Superior temporal gyrus (tissue), 1 donor: ENCODE measurements at regions not wholly inside any gene's neighbourhood (a gene's known extent, or its start where the extent isn't known, plus 50 kb on each side); places are given as distances from the start of the nearest gene placed in this dataset.
A peak's percentile ranks its signal among the peaks of the same experiment; 100 is the strongest.

Experiments
- DNase-seq: peaks from one replicate; pipeline ENCODE4 v3.0.0-alpha.2; 2016; ENCODE audit errors: extremely low spot score

DNA sequence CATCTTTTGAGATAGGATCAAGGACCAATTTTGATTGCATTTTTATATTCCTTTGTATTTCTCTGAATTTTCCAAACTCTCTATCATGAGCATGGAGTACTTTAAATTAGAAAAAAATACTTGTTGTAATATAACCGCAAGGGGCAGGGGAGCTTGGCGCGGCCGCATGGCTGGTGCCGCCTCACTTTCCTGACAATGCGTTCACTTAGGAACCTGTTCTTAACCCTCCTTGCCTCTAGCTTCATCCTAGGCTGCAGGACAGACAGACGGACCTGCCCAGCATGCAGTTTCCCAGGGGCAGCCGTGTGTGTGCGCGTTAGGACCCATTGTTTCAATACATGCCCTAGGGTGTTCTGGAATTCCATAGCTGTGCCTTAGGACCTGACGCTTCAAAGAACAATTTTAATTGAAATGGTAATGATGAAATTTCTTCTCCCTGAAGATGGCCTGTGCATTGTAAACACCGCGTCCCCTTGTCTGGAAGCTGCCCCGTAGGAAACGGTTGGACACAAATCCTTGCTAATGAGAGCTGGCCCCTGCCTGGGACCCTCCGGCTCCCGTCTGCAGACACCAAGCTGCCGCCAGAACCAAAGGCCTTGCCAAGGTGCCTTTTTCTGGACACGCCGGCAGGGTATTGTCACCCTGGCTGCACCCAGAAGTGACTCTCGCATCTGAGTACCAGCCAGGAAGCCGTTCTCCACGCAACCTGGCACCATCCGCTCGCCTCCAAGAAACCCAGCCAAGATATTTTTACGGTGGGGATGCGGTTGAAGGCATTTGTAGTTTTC lies 466.4 kb downstream of the NPHP4 start:
- DNase-seq, result no peak

DNA sequence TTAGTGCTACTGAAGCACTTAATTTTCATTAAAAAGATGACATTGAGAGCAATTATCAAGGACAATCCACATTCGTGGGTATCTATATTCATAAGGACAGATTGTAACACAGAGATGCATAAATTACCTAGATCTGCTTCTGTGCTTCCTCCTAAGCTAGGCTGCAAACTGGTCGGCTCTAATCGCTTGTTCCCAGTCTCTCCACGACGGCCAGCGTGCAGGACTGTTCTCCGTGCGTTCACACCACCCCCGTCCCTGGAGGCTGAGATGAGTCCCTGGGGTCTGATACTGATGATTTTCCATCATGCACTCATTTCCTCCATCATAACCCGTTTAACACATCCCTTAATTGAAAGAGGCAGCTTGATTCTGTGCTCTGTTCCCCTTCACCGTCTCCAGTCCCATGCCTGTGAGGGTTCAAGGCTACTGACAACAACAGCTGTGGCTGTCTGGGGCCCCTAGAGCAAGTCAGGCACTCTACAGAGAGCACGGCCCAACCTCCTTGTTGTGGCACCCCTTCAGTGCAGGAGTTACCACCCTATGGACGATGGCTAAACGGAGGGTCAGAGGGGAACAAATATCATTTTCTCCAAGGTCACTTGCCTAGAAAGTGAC lies 469.6 kb downstream of the NPHP4 start:
- DNase-seq, result no peak

DNA sequence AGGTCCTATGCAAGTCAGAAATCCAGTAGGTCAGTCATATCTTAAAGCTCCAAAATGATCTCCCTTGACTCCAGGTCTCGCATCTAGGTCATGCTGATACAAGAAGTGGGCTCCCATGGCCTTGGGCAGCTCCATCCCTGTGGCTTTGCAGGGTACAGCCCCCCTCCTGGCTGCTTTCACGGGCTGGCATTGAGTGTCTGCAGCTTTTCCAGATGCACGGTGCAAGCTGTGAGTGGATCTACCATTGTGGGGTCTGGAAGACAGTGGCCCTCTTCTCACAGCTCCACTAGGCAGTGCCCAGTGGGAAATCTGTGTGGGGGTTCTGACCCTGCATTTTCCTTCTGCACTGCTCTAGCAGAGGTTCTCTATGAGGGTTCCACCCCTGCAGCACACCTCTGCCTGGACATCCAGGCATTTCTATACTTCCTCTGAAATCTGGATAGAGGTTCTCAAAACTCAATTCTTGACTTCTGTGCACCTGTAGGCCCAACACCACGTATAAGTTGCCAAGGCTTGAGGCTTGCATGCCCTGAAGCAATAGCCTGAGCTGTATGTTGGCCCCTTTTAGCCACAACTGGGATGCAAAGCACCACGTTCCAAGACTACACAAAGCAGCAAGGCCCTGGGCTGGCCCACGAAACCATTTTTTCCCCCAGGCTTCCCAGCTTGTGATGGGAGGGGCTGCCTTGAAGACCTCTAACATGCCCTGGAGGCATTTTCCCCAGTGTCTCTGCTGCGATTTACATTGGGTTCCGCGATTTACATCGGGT lies 472.7 kb downstream of the NPHP4 start:
- DNase-seq, result no peak

DNA sequence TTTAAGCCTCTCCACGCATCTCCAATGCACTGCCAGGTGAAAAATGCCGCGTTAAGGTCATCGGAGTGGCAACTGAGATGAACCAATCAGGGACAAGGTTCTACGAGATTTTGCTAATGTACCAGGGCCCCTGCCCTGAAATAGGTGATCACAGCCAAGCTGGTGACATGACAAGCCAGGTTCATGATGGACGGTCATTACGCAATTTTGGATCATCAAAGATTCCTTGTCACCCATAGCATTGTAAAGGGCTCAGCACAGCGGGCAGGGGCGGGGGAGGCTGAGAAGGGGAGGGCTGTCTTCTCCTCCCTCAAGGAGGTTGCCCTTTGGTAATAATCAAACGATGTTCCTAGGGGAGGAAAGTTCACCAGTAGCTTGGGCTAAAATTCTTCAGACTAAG lies 475.5 kb downstream of the NPHP4 start:
- DNase-seq, result no peak

DNA sequence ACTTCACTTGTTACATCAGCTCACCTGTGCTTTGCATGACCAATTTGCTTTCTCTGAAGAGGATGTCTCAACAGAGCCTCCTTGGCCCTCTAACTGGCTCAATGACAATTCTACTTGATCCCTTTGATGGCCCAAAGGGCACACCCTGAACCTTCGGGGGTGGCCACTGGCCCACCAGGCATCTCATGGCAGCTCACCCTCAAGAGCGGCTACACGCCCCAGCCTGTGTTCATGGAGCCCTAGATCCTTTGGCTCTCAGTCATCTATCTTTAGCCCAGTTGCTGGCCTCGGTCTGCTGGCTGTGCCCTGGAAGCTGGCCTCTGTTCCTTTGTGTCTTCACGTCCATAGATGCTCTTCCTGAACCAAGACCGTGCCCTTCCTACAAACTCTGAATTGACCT lies 476.7 kb downstream of the NPHP4 start:
- DNase-seq, result no peak

DNA sequence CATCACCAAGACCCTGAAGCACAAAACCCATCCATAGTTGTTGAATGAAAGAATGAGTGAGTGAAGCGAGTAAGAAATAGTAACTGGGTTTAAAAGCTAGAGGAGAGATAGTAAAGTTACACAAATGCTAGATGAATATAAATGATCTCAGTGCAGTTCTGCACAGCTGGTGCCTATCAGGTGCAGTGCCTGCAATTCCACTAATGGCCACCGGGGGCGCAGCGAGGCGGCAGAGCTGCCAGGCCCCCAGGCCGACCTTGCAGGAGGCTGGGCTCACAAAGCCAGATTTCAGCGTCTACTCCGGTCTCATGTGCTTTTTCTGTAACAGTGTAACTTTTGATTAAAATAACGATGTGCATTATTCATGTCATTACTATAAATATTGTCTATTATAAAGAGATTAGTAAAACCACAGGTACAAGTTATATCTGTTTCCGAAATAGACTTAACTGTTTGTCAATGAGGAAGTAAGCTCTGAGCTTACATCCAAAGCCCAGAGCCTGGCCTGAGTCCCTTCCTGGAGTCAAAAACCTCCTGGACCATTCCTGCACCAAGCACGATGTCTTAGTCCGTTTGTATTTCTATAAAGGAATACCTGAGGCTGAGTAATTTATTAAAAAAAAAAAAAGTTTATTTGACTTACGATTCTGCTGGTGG lies 477.6 kb downstream of the NPHP4 start:
- DNase-seq, result peak; percentile 78

DNA sequence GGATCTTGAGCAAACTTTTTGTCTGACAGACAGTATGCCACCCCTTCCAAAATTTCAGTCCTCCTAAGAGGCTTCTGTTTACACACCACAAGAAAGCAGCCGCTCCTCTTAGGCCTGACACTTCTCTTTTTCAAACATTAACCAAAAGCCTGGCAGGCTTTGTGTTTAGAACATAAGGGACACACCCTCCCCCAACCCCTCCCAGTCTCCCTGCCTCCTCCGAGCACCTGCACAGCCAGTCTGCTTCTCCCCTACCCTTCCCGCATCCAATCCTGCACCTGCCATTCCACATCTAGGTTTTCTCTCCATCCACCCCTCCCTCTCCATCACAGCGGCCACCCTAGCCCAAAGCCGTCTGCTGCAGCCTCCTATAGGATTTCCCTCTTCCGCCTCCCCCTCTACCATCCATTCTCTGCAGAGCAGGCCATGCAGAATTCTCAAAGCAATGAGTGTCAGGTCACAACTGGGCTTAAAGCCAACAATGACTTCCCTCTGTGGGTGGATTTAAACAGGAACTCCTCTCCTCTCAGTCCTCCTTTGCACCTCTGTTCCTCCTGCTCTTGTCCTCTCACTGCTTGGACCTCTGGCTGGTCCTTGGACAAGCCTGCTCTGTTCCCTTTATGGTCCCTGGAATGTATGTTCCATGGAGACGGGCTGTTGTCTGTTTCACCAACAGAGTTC lies 478.2 kb downstream of the NPHP4 start:
- DNase-seq, result no peak

DNA sequence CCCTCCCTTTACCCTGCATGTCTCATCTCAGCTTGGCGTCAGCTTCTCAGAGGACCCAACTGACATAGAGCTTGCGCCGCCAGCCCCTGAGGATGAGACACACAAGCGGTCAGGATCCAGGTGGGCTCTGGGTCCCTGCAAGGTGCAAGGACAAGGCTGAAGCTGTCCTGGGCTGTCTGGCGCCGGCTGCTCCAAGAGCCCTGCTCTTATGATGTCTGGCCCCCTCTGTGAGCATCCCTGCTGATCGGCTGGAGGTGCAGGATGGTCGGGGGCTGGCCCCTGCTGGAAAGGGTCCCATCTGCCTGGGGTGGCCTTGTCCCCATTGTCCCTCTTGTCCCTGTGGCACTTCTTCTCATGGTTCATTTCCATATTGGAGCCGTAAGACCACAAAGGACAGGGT lies 479.0 kb downstream of the NPHP4 start:
- DNase-seq, result no peak

DNA sequence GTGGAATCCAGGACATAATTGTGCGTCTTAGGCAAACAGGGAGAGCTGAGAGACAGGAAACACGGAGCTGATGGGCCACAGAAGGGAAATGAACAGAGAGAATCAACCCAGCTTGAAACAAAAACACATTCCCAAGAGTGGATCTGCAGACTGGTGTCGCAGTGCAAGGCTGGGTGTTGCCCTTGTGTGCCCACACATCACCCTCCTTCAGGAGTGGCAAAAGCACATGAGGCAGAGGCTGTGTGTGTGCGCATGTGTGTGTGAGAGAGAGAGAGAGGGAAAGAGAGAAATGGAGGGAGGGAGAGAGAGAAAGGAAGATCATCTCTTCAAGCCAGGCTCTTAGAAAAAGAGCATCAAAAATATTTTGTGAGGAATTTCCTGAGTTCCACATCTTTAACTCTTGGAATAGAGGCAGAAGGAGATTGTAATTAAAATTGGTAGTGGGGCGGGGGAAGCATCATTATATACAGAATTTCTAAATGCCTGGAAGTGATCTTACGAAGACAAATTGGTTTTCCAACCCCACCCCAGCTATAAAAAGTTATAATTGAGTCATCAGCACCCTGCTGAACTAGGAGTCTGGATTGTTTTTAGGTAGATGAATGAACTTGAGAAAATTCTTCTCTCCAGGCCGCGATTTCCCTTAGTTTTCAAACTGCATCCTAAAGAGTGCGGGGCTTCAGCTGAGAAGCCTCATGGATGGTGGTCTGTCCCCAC lies 480.7 kb downstream of the NPHP4 start:
- DNase-seq, result no peak

DNA sequence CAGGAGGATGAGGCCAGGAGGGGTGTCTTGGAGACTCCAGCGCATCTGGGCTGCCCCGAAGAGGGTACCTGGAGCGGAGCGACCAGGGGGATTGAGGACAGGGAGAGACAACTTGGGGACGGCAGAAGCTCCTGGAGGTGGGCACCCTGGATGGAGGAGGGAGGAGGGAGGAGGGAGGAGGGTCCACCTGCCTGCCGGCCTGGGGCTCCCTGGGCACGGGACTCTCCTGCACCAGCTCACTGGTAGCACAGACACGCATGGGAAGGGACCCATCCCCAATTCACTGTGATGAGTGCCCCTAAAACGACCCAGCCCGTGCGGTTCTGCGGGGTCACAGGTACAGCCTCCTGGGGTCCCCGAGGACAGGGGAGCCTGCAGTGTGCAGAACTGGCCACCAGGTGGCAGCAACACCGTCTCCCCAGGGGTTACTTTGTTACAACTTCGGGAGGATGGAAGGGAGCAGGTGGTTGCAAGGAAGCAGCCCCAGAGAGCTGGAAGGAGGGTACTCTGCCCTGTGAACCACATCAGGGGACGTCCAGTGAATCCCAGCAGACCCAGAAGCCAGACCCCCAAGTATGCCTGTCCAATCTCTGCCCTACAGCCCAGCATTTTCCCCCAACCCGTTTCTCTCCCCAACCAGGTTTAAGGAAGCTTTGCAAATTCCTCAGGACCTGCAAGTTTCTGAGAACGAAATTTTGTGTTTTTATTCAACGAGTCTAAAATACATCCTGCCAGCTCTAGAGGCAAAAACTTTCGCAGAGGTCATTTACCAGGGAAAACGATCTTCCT lies 482.4 kb downstream of the NPHP4 start:
- DNase-seq, result peak; percentile 79

DNA sequence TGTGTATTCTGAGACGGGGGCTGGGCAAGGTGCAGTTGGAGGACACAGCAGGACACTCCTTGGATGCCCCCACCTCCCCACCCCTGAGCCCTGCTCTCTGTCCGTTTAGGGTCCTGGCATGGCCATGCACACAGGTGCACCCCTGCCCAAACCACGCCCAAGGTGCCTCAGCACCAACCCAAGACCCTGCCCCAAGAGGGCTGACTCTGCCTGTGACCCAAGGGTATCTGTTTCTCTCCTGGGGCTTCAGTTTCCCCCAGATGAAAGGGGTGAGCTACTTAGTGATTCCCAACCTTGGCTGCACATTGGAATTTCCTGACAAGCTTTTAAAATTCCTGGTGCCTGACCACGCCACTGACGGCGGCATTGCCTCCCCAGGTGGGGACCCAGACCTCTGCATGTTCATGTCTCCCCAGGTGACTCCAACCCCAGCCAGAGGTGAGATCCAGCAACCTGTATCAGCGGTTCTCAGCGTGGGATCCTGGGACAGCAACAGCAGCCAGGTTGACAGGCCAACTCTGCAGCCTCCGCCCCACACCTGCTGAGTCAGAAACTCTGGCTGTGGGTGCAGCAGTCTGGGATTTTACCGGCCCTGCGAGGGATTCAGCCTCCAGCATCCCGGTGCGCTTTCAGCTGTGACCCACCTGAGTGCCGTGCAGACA lies 483.4 kb downstream of the NPHP4 start:
- no peak for DNase-seq

DNA sequence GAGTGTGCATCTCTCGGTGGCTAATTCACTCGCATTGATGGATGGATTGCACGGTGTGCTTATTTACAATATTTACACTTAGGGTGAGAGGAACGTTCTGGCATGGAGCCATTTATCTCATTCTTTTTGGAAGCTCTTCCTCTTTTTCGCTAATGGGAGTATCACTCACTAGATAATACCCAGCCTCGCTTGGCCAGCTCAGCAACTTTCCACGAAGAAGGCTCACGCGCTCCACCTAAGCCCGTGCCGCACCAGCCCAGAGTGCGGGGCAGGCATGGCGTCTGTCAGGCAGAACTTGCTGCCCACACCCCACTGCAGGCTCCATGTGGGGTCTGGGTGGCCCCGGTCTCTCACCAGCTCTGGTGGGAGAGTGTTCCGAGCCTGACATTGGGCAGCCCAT lies 484.9 kb downstream of the NPHP4 start:
- no peak for DNase-seq

DNA sequence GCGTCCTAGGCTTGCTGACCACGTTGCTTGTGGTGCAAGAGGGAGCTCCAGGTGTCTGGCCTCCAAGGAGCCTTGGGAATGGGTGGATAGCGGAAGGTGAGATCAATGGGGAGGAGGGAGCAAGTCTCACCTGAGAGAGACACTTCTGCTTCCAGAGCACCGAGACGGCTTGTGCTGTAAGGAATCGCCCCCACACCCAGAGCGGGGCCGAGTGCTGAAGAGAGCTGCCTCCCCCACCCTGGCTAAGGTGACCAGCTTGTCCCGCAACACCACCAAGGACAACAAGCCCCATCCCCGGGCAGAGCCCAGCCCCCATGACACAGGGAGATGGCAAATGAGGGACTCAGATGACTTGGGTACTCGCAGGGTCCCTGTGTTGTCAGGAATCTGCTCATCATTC lies 485.6 kb downstream of the NPHP4 start:
- no peak for DNase-seq

DNA sequence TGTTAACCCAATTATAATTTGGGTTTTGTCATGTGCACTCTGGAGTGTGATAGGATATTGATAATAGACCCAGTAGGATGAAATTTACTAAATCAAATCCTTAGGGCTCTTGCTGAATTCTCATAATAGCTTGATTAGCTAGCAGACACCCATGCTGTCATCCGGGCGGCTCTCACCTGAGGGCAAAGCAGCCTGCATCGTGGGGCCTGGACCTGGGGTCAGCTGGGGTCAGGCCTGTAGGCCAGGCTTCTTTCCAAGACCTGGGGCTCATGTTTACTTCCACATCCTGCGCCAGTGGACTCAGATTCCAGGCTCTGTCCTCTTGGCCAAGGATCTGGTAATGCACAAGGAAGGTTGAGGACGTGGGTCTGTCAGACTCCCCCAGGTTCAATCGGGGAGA lies 486.3 kb downstream of the NPHP4 start:
- no peak for DNase-seq

DNA sequence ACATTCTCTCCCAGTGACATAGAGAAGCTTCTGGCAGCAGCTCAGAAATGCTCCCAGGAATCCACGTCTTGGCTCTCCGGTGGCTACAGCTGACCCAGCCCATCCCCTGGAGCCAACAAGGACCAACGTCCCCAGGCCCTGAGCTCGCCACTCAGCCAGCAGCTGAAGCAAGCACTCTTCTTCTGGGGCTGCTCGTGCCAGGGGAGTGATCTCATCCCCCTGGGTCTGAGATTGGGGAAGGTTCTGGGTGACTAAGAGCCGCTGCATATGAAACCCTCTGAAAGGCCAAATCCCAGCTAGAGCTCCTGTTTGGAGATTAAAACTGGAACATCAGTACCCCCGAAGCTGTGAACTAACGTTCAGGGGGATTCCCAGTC lies 487.9 kb downstream of the NPHP4 start:
- no peak for DNase-seq

DNA sequence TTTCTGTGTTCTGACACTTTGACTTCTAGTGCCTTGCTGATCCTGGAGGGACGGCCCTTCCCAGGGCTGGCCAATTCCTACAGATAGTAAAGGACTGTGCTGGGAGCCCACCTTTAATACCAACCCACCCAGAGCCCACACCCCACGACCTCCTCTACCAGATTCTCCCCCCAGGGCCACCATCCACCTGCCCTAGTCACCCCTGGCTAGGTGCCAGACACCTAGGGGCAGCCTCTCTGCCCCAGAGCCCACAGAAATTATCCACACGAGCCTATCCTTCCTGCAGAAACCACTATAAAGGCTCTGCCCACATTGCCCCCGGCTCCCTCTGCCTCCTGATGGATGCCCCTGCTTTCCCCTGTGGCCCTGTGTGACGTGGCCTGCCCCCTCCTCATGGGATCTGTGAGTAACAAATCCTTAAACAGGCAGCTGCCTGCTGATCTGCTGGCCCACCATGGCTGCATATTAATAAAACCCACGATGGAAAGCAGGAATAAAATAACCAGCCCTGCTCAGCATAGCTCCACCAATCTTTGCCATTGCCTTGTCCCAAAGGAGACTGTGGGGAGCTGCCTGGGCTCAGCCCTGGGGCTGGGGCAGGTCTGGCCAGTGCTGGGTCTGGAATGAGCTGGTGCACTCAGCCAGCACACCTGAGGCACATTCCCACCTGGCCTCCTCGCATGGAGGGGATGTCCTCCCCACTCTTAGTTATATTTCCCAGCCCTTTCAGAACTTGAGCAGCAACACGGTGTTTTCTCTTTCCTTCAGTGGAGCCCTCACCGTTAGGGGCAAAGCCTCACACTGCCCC lies 488.5 kb downstream of the NPHP4 start:
- DNase-seq, result no peak

DNA sequence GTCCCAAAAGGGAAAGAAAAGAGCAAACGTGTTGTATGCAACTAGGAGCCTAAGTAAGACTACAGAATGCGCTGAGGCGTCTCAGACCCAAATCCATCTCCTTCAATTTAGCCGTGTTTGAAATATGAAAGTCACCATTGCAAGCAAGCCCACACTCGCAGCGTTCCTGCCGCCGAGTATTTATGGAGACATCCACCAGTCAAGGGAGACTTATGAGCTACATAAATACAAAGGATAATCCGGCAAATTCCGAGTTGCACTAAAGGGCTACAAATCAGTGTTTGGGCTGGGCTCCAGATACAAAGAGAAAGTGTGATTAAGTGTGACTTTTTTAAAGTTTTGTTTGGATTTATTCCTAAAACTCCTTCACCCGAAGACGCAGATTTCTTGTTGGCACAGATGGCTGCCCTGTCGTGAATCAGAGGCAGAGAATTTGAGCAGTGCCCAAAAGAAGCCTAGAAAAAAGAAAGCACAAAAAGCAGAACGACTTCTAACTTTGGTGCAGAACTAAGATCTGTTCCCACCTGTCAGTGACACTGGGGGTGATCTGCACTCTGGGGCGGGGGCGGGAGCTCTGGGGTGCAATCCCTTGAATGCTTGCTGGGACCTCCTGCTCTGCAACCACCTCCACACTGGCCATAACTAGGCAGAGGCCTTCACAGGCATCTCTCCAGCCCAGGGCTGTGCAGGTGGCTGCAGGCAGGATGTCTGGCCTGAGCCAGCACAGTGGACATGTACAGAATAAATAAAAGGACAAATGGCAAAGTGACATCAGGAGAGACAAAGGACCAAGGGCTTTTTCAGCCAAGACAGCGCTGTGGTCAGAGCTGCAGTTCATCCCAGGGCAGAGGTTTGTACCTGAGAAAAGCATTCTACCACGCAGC lies 489.7 kb downstream of the NPHP4 start:
- DNase-seq, result peak; percentile 59
